CD14-positive monocyte (primary cell): ENCODE measurements at regions not wholly inside any gene's neighbourhood (a gene's known extent, or its start where the extent isn't known, plus 50 kb on each side); places are given as distances from the start of the nearest gene placed in this dataset.
A peak's percentile ranks its signal among the peaks of the same experiment; 100 is the strongest.
"Not testable (repeated sequence)": the region's sequence is repeated elsewhere in the genome, so short reads cannot be mapped to it uniquely, and the experiment has no call there.

Experiments used
- DNase-seq, 3 donors: peaks; one replicate each; pipeline ENCODE4 v3.0.0-alpha.2; 2011 to 2022
- H2AFZ ChIP-seq: 2 replicates; pipeline ENCODE4 v1.6.0; 2012; ENCODE audit warnings: mild to moderate bottlenecking, low read depth, low read length, inconsistent platforms; ENCODE audit not compliant: insufficient read depth, poor library complexity, severe bottlenecking
- H3K27ac ChIP-seq, 2 donors: 1 replicate in 1 of 2; 2 replicates in 1 of 2; pipeline ENCODE4 v1.5.1; 2012 to 2013; ENCODE audit warnings: low read length in 2 of 2, control low read depth in 1 of 2, inconsistent platforms in 1 of 2, low read depth in 1 of 2, mild to moderate bottlenecking in 1 of 2
- H3K27me3 ChIP-seq, 2 donors: one replicate each; pipeline versions ENCODE4 v1.6.0 to v1.6.1; 2011 to 2013; ENCODE audit warnings: low read length in 2 of 2; ENCODE audit not compliant: control insufficient read depth in 2 of 2, insufficient read depth in 2 of 2
- H3K36me3 ChIP-seq, 2 donors: replicated peaks in 1 of 2; 1 replicate in 1 of 2; 2 replicates in 1 of 2; pipeline versions ENCODE4 v1.5.1 to v1.6.1; 2012 to 2013; ENCODE audit warnings: low read length in 2 of 2, control low read depth in 1 of 2, inconsistent platforms in 1 of 2, mild to moderate bottlenecking in 1 of 2; ENCODE audit not compliant: insufficient read depth in 2 of 2, control insufficient read depth in 1 of 2
- H3K4me1 ChIP-seq, 2 donors: 1 replicate in 1 of 2; 2 replicates in 1 of 2; pipeline versions ENCODE4 v1.5.1 to v1.6.1; 2012 to 2013; ENCODE audit warnings: low read length in 2 of 2, control low read depth in 1 of 2, inconsistent platforms in 1 of 2, mild to moderate bottlenecking in 1 of 2, moderate library complexity in 1 of 2; ENCODE audit not compliant: insufficient read depth in 2 of 2, control insufficient read depth in 1 of 2
- H3K4me2 ChIP-seq: replicated peaks from 2 replicates; pipeline ENCODE3; 2012; ENCODE audit warnings: low read length, moderate library complexity, mild to moderate bottlenecking; ENCODE audit not compliant: poor library complexity, severe bottlenecking; ENCODE audit errors: extremely low read depth
- H3K4me3 ChIP-seq, 3 experiments: fragments of 200-600 bp in 1 of 3; sonication (generic) in 1 of 3; replicated peaks in 1 of 3; 1 replicate in 2 of 3; 2 replicates in 1 of 3; pipeline ENCODE4 v1.5.1; 2011 to 2013; ENCODE audit warnings: low read length in 3 of 3, mild to moderate bottlenecking in 3 of 3, control low read depth in 2 of 3, low read depth in 2 of 3, inconsistent platforms in 1 of 3, moderate library complexity in 1 of 3
- H3K79me2 ChIP-seq: 2 replicates; pipeline ENCODE4 v1.6.0; 2012; ENCODE audit warnings: mild to moderate bottlenecking, control low read depth, inconsistent platforms, low read length, moderate library complexity; ENCODE audit not compliant: insufficient read depth
- H3K9ac ChIP-seq: 2 replicates; pipeline ENCODE4 v1.6.0; 2017; ENCODE audit warnings: low read length, mild to moderate bottlenecking; ENCODE audit not compliant: insufficient read depth, poor library complexity, severe bottlenecking
- H3K9me3 ChIP-seq, 2 donors: replicated peaks in 1 of 2; 1 replicate in 1 of 2; 2 replicates in 1 of 2; pipeline versions ENCODE4 v1.5.1 to v1.6.1; 2012 to 2013; ENCODE audit warnings: low read length in 2 of 2, control low read depth in 1 of 2; ENCODE audit not compliant: control insufficient read depth in 1 of 2, insufficient read depth in 1 of 2
- H4K20me1 ChIP-seq: 2 replicates; pipeline ENCODE4 v1.6.0; 2012; ENCODE audit warnings: mild to moderate bottlenecking, low read length, control low read depth, moderate library complexity; ENCODE audit not compliant: insufficient read depth
- H3K27ac Mint-ChIP-seq, 7 donors: one replicate each; pipeline ENCODE4 v1.8.0; 2020; ENCODE audit warnings: mild to moderate bottlenecking in 7 of 7, mixed read lengths in 7 of 7, moderate library complexity in 6 of 7, inconsistent platforms in 2 of 7
- H3K27me3 Mint-ChIP-seq, 3 donors: one replicate each; pipeline ENCODE4 v1.8.0; 2021 to 2022; ENCODE audit warnings: low read depth in 3 of 3, mild to moderate bottlenecking in 3 of 3, mixed read lengths in 3 of 3, moderate library complexity in 3 of 3, inconsistent platforms in 1 of 3
- H3K36me3 Mint-ChIP-seq, 2 donors: one replicate each; pipeline ENCODE4 v1.8.0; 2020; ENCODE audit warnings: mixed read lengths in 2 of 2, inconsistent platforms in 1 of 2, mild to moderate bottlenecking in 1 of 2
- H3K4me1 Mint-ChIP-seq: one replicate; pipeline ENCODE4 v1.8.0; 2020; ENCODE audit warnings: mild to moderate bottlenecking, mixed read lengths
- H3K4me3 Mint-ChIP-seq, 2 donors: one replicate each; pipeline ENCODE4 v1.8.0; 2020; ENCODE audit warnings: mild to moderate bottlenecking in 2 of 2, mixed read lengths in 2 of 2, moderate library complexity in 1 of 2
- H3K9me3 Mint-ChIP-seq, 7 donors: one replicate each; pipeline ENCODE4 v1.8.0; 2020 to 2022; ENCODE audit warnings: mixed read lengths in 7 of 7, mild to moderate bottlenecking in 6 of 7, moderate library complexity in 6 of 7, inconsistent platforms in 2 of 7
- WGBS: methylation state at CpG from one replicate; pipeline ENCODE4 v1.1.5; 2013; ENCODE audit warnings: missing lambda C conversion rate; ENCODE audit not compliant: insufficient coverage; 5-methylcytosine and 5-hydroxymethylcytosine counted together
- intact Hi-C, 2 donors: fragments of 100-400 bp; cut with micrococcal nuclease; formaldehyde crosslinking; loops; one replicate each; pipeline versions ENCODE4 v1.15.0 to v1.15.1; 2023
- TF ChIP-seq, protein P1 (sequence below): fragments of 200-600 bp; IDR thresholded peaks from one replicate; pipeline ENCODE4 v1.8.0; 2022; ENCODE audit warnings: antibody characterized with exemption, mild to moderate bottlenecking

DNA sequence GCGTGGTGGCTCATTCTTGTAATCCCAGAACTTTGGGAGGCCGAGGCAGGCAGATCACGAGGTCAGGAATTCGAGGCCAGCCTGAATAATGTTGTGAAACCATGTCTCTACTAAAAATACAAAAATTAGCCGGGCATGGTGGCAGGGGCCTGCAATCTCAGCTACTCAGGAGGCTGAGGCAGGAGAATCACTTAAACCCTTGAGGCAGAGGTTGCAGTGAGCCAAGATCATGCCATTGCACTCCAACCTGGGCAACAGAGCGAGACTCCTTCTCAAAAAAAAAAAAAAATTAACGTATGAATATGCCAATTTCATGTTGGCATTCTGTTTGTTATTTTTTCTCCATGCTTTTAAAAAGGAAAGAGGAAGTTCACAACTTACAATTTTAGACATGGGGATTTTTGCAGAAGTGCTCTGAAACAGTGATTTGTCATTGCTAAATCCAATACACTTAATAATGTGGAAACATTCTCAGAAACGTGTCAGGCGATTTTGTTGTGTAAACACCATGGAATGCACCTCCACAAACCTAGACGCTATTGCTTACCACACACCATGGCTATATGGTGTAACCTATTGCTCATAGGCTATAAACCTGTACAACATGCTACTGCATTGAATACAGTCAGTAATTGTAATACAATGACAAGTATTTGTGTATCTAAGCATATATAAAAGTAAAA lies 115.9 kb upstream of the PCDH20 start:
- Mint-ChIP-seq H3K9me3 (peaks cover 0 to 5% (median 0%) of the 10 kb centered on the region in 7 donors), H3K4me1 (no peaks in the 10 kb centered on the region), H3K36me3 (no peaks in the 10 kb centered on the region), H3K27me3 (no peaks in the 10 kb centered on the region), H3K4me3 (no peak overlapping the region), H3K27ac (peak overlapping the region in 1 of 7 donors; percentile 24)
- Histone ChIP-seq H2AFZ (no peak overlapping the region), H3K79me2 (no peaks in the 10 kb centered on the region), H3K4me2 (no peak overlapping the region), H3K27me3 (no peaks in the 10 kb centered on the region), H3K9me3 (no peaks in the 10 kb centered on the region), H3K27ac (no peak overlapping the region), H3K9ac (no peak overlapping the region), H4K20me1 (no peaks in the 10 kb centered on the region), H3K4me1 (no peaks in the 10 kb centered on the region), H3K36me3 (no peaks in the 10 kb centered on the region), H3K4me3 (no peak overlapping the region)
- peak in 1 of 3 donors; percentile 31 for DNase-seq
- intact Hi-C loops: no loop called here
- TF ChIP-seq, protein P1, sequence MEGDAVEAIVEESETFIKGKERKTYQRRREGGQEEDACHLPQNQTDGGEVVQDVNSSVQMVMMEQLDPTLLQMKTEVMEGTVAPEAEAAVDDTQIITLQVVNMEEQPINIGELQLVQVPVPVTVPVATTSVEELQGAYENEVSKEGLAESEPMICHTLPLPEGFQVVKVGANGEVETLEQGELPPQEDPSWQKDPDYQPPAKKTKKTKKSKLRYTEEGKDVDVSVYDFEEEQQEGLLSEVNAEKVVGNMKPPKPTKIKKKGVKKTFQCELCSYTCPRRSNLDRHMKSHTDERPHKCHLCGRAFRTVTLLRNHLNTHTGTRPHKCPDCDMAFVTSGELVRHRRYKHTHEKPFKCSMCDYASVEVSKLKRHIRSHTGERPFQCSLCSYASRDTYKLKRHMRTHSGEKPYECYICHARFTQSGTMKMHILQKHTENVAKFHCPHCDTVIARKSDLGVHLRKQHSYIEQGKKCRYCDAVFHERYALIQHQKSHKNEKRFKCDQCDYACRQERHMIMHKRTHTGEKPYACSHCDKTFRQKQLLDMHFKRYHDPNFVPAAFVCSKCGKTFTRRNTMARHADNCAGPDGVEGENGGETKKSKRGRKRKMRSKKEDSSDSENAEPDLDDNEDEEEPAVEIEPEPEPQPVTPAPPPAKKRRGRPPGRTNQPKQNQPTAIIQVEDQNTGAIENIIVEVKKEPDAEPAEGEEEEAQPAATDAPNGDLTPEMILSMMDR: no peak
- 100% methylated on average over 1 of the region's 10 CpGs for WGBS

DNA sequence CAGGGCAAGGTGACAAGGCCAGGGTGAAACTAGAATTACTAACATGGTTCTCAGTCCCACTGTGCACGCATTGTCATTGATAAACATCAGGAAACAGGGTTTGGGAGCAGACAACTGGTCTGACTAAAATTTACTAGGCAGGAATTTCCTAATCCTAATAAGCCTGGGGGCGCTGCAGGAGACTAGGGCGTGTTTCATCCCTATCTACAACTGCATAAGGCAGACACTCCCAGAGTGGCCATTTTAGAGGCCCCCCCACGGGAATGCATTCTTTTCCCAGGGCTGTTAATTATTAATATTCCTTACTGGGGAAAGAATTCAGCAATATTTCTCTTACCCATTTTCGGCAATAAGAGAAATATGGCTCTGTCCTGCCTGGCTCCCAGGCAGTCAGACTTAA lies 103.6 kb upstream of the PCDH20 start:
- H3K27ac Mint-ChIP-seq, H3K36me3 Mint-ChIP-seq, H3K4me3 Mint-ChIP-seq, H3K9ac ChIP-seq, H3K9me3 Mint-ChIP-seq, H3K4me2 ChIP-seq, H3K27me3 Mint-ChIP-seq, H3K27me3 ChIP-seq, DNase-seq, H3K36me3 ChIP-seq, H3K4me1 ChIP-seq, H2AFZ ChIP-seq, intact Hi-C loops, H3K27ac ChIP-seq, H3K4me3 ChIP-seq, H4K20me1 ChIP-seq, H3K79me2 ChIP-seq, H3K4me1 Mint-ChIP-seq: not testable (repeated sequence)
- 94% methylated on average over 2 of the region's 5 CpGs for WGBS
- peaks cover 8 to 12% of the 10 kb centered on the region in 2 donors for H3K9me3 ChIP-seq
